Transverse colon (tissue), 4 donors: ENCODE measurements at regions not wholly inside any gene's neighbourhood (a gene's known extent, or its start where the extent isn't known, plus 50 kb on each side); places are given as distances from the start of the nearest gene placed in this dataset.

Experiments used
- DNase-seq: peaks from one replicate; pipeline ENCODE4 v3.0.0-alpha.2; 2019
- H3K27ac ChIP-seq, 4 donors: fragments of 200-600 bp; sonication (generic); 2 replicates each; pipeline ENCODE4 v1.5.1; 2016 to 2018; ENCODE audit warnings: inconsistent platforms in 4 of 4
- H3K27me3 ChIP-seq: fragments of 200-600 bp; sonication (generic); 2 replicates; pipeline ENCODE4 v1.5.1; 2017; ENCODE audit warnings: inconsistent platforms
- H3K36me3 ChIP-seq, 4 donors: fragments of 200-600 bp; sonication (generic); 2 replicates each; pipeline ENCODE4 v1.5.1; 2017 to 2019; ENCODE audit warnings: inconsistent platforms in 4 of 4
- H3K4me1 ChIP-seq, 4 donors: fragments of 200-600 bp; sonication (generic); 2 replicates each; pipeline ENCODE4 v1.5.1; 2017 to 2020; ENCODE audit warnings: inconsistent platforms in 4 of 4
- H3K4me3 ChIP-seq, 4 donors: fragments of 200-600 bp; sonication (generic); 1 replicate in 1 of 4; 2 replicates in 3 of 4; pipeline versions ENCODE4 v1.5.1 to v1.6.1; 2017 to 2019; ENCODE audit warnings: inconsistent platforms in 4 of 4
- H3K9me3 ChIP-seq, 2 donors: fragments of 200-600 bp; sonication (generic); 2 replicates each; pipeline ENCODE4 v1.5.1; 2017 to 2019; ENCODE audit warnings: inconsistent platforms in 2 of 2
- EP300 ChIP-seq: sonication (generic); formaldehyde crosslinking; IDR thresholded peaks from one replicate; pipeline ENCODE4 v1.6.1; 2017; ENCODE audit warnings: antibody characterized with exemption, low read depth
- POLR2A ChIP-seq: fragments of 450-650 bp; IDR thresholded peaks from one replicate; pipeline ENCODE4 v1.6.1; 2016; ENCODE audit warnings: antibody characterized with exemption, mild to moderate bottlenecking, moderate library complexity
- POLR2AphosphoS5 ChIP-seq, 3 donors: sonication (generic); formaldehyde crosslinking; IDR thresholded peaks; one replicate each; pipeline ENCODE4 v1.6.1; 2016; ENCODE audit warnings: antibody characterized with exemption in 3 of 3
- WGBS, 2 donors: methylation state at CpG; one replicate each; pipeline ENCODE4 v1.1.5; 2018; ENCODE audit warnings: low coverage in 1 of 2; 5-methylcytosine and 5-hydroxymethylcytosine counted together
- in situ Hi-C, 4 donors: fragments of 200-750 bp; cut with MboI; loops; one replicate each; pipeline versions ENCODE4 v1.15.0 to v1.15.1; 2017; ENCODE audit warnings: low sequenced_read_pairs in 3 of 4, low pct_ligation_motif_present in 1 of 4, low pct_unique_long_range_greater_than_20kb in 1 of 4
- intact Hi-C: fragments of 100-400 bp; cut with DNase I; formaldehyde crosslinking; loops from one replicate; pipeline ENCODE4 v1.15.1; 2023; ENCODE audit warnings: low total_unique reads
- TF ChIP-seq, protein P1 (sequence below), 5 experiments: fragments of 200-600 bp in 3 of 5; fragments of 450-650 bp in 2 of 5; sonication (generic) in 3 of 5; IDR thresholded peaks; 1 replicate in 2 of 5; 2 replicates in 3 of 5; pipeline ENCODE4 v1.5.1; 2016 to 2017; ENCODE audit warnings: antibody characterized with exemption in 5 of 5, inconsistent platforms in 3 of 5, mild to moderate bottlenecking in 2 of 5, moderate library complexity in 1 of 5

DNA sequence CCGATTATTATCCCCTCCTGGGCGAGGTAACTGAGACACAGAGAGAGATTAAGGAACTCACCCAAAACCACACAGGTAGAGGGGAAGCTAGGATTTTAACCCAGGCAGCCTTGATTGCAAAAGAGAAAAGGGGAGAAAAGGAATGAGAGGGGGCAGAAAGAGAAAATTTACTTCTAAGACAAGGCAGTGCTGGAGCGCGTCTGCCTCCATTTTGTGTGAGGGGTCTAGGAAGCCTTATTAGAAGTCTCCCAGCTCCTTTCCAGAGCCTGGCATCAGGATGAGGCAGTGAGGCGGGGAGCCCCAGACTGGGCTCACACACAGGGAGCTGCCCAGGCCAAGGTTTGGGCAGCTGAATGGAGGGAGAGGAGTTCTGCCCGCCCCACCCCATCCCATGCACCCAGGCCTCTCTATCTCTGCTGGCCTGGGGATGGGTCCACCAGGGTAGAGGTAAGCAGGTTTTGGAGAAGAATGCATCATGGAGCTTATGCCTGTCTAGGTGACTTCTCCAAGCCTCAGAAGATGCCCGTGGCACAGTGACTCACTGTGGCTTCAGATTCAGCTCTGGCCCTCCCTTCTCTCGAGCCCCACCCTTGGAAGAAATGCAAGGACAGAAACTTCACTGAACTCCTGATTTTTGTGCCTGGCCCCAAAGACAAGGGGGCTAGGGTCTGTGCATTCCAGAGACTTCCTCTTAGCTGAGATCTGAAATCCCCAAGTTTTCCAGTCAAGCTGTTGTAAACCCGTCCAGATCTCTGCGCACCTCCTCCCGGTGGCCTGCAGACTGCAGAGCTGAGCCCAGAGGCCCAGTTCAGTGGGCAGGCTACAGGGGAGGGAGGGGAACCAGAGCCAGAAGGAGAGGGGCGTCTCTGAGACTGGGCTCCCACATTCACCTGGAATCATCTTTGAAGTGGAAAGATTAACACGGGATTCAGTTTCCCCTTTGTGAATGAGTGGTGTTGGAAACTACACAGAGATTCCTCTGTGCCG, 95.1 kb upstream of the CDH5 start:
- H3K4me3 ChIP-seq = no peak overlapping the region
- no peak for DNase-seq
- no peaks in the 10 kb centered on the region for H3K36me3 ChIP-seq
- in situ Hi-C loops (loop anchor here in 1 of 4 donors (25.0 kb wide), 1 partner anchor 509 kb away; no protein-coding TSS in a partner anchor), intact Hi-C loops (loop anchor here (10.0 kb wide), 1 partner anchor 1137 kb away; no protein-coding TSS in a partner anchor)
- TF ChIP-seq POLR2A (no peak), EP300 (no peak), POLR2AphosphoS5 (IDR thresholded peaks at IDR 0.05) (no peak)
- TF ChIP-seq, protein P1, sequence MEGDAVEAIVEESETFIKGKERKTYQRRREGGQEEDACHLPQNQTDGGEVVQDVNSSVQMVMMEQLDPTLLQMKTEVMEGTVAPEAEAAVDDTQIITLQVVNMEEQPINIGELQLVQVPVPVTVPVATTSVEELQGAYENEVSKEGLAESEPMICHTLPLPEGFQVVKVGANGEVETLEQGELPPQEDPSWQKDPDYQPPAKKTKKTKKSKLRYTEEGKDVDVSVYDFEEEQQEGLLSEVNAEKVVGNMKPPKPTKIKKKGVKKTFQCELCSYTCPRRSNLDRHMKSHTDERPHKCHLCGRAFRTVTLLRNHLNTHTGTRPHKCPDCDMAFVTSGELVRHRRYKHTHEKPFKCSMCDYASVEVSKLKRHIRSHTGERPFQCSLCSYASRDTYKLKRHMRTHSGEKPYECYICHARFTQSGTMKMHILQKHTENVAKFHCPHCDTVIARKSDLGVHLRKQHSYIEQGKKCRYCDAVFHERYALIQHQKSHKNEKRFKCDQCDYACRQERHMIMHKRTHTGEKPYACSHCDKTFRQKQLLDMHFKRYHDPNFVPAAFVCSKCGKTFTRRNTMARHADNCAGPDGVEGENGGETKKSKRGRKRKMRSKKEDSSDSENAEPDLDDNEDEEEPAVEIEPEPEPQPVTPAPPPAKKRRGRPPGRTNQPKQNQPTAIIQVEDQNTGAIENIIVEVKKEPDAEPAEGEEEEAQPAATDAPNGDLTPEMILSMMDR (IDR thresholded peaks at IDR 0.05) = no peak
- peaks cover 0 to 8% (median 3%) of the 10 kb centered on the region in 4 donors for H3K4me1 ChIP-seq
- 85 to 88% methylated on average over 6 to 13 of the region's 14 CpGs for WGBS, 2 donors
- H3K27me3 ChIP-seq = peaks cover 4% of the 10 kb centered on the region
- no peaks in the 10 kb centered on the region for H3K9me3 ChIP-seq
- no peak overlapping the region for H3K27ac ChIP-seq

DNA sequence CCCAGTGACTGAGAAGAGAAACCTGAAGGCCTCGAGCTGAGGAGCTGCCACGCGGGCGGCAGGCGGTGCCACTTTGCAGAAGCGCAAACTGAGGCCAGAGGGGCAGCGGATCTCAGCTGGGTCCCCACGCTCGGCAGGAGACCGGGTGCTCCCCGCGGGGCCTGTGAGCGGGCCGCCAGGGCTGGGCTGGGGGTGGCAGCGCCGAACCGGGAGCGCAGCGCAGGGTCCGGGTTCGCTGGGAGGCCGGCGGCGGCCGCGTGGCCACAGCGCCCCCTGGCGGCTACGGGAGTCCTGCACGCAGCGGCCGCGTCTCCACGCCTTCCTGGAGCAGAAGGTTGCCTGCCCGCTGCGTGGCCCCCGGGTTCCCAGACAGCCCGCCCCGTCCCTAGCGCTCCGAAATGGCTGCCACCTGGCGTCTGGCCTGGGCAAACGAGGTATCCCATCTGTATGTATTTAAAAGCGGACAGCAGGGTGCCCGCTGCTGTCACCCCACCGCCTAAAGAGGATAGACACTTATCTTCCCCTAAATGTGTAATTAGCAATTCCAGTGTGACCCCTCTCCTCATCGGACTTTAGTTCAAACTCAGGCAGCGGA, 96.1 kb upstream of the CDH5 start:
- intact Hi-C loops = loop anchor here (10.0 kb wide), 1 partner anchor 1136 kb away; no protein-coding TSS in a partner anchor

DNA sequence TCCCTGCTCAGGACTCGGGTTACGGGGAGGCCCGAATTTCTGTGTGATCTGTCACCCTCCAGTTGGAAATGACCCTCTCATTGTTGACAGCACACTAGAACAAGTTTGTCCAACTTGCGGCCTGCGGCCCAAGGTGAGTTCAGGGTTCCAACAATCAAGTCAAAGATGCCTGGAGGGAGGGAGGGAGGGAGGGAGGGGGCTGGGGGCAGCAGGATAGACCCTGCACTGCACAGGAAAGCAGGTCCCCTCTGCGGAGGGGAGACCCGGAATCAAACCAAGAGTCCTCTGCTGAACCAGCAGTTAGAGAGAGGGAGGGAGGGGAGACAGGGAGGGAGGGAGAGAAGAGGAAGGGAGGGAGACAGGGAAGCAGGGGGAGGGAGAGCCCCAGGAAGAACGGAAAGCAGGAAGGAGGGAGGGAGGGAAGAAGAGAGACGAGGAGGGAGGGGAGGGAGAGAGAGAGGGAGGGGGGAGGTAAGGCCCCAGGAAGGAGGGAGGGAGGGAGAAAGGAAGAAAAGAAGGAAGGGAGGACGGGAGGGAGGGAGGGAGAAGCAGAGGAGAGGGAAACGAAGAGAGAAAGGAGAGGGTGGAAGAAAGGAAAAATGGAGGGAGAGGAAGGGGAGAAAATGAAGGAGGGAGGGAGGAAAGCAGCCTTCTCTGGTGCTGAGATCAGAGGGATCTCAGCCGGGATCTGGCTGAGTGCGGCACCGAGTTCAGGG, 96.7 kb upstream of the CDH5 start:
- Histone ChIP-seq H3K27me3 (peaks cover 4% of the 10 kb centered on the region), H3K9me3 (no peaks in the 10 kb centered on the region), H3K36me3 (no peaks in the 10 kb centered on the region), H3K4me3 (peak overlapping the region in 2 of 4 donors; percentile 25 to 37), H3K4me1 (peaks cover 0 to 8% (median 3%) of the 10 kb centered on the region in 4 donors), H3K27ac (peak overlapping the region; percentile 3 to 42 (median 34))
- TF ChIP-seq, protein P1 (IDR thresholded peaks at IDR 0.05) = no peak
- no peak for TF ChIP-seq POLR2A
- no peak for TF ChIP-seq POLR2AphosphoS5 (IDR thresholded peaks at IDR 0.05)
- no peak for TF ChIP-seq EP300
- WGBS, 2 donors = 49 to 57% methylated on average over 9 to 14 of the region's 14 CpGs
- DNase-seq = no peak
- in situ Hi-C loops = loop anchor here in 1 of 4 donors (25.0 kb wide), 1 partner anchor 507 kb away; no protein-coding TSS in a partner anchor
- intact Hi-C loops = loop anchor here (10.0 kb wide), 1 partner anchor 1135 kb away; no protein-coding TSS in a partner anchor

More for the DNA sequence above, 96.1 kb upstream of the CDH5 start:
- peak; percentile 61 for DNase-seq
- 16 to 39% methylated on average over 5 to 40 of the region's 48 CpGs for WGBS, 2 donors
- Histone ChIP-seq H3K27ac (peak overlapping the region; percentile 3 to 42 (median 34)), H3K9me3 (no peaks in the 10 kb centered on the region), H3K36me3 (no peaks in the 10 kb centered on the region), H3K4me3 (peak overlapping the region in 2 of 4 donors; percentile 25 to 37), H3K4me1 (peaks cover 0 to 8% (median 3%) of the 10 kb centered on the region in 4 donors), H3K27me3 (peaks cover 4% of the 10 kb centered on the region)
- TF ChIP-seq, protein P1 (IDR thresholded peaks at IDR 0.05) = peak; percentile 39 to 97 (median 91)
- no peak for TF ChIP-seq POLR2AphosphoS5 (IDR thresholded peaks at IDR 0.05)
- in situ Hi-C loops = loop anchor here in 1 of 4 donors (25.0 kb wide), 1 partner anchor 508 kb away; no protein-coding TSS in a partner anchor
